ENCODE measurements at regions not wholly inside any gene's neighbourhood (a gene's known extent, or its start where the extent isn't known, plus 50 kb on each side); places are given as distances from the start of the nearest gene placed in this dataset.
A peak's percentile ranks its signal among the peaks of the same experiment; 100 is the strongest.

DNA sequence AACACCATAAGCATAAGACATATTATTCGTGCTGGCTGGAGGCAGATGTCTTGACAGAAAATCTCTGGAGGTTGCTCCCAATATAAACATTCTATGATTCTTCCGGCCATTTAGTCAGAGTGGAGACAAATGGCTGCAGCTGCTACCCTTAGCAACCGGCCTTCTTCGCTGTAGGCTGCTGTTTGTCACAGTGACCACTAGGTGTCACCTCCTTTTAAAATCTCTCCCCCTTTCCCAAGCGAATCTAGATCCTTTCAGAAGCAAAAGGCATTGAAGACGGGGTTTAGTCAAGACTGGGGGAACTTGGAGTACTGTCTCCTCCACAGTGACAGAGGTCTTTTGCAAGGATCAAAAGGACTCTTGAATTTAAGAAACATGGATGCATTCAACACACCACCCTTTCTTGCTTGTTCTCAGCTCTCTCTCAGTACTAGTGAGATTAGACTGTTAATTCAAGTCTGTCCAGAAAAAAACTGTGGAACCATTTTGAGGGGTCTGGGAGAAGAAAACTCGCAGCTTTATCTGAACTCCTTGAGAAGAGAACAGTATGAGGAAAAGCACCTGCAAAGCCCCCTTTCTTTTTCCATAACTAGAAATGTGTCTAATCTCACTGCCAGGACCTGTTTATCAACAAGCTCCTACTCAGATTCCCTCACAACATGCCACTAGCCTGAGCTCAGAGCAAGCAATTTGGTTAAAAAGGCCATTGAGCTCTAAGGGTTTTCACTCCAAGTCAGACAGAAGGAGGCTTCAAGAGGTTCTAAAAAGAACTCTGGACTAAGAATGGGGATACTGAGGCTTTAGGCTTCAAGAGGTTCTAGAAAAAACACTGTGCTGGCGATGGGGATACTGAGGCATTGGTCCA lies 408.3 kb upstream of the PLXNA2 start:
- TF ChIP-seq SP1 (IDR thresholded peaks at IDR 0.05) (no peak), SUZ12 (IDR thresholded peaks at IDR 0.05) (no peak), FOXA1 (IDR thresholded peaks at IDR 0.05) (no peak), FOXM1 (IDR thresholded peaks at IDR 0.05; ENCODE audit: borderline replicate concordance) (no peak), HDGF (IDR thresholded peaks at IDR 0.05; ENCODE audit: borderline replicate concordance) (no peak), FOXK2 (IDR thresholded peaks at IDR 0.05) (no peak)
- DNase-seq (ENCODE audit: extremely low spot score), result peak; percentile 77
- ChIA-PET POLR2A (no interaction called here), CTCF (interaction anchor here (0.6 to 1.8 kb wide), 4 partner anchors 196 to 849 kb away, joined by 3 to 9 read pairs (median 6); no protein-coding TSS in a partner anchor)

DNA sequence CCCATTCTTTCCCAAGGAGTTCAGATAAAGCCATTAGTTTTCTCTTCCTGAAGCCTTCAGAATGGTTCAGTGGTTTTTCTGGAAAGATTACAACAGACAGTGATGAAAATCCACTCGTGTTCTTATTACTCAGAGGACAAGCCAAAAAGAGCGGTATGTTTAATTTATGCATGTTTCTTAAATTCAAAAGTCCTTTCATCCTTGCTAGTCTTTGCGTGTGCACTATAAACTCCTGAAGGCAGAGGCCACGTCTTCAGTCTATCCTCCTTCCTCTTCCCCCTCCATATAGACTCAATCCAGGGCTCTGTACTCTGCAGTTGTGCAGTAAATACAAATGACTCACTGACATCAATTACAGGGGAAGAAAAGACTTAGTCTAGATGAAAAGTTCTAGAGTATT lies 409.2 kb upstream of the PLXNA2 start:
- TF ChIP-seq NFRKB (IDR thresholded peaks at IDR 0.05) (no peak), FOXA1 (IDR thresholded peaks at IDR 0.05) (no peak)
- ChIA-PET CTCF (interaction anchor here (0.8 to 1.8 kb wide), 3 partner anchors 112 to 554 kb away, joined by 3 to 9 read pairs (median 3); no protein-coding TSS in a partner anchor), POLR2A (no interaction called here)
- no peak for DNase-seq (ENCODE audit: extremely low spot score)

DNA sequence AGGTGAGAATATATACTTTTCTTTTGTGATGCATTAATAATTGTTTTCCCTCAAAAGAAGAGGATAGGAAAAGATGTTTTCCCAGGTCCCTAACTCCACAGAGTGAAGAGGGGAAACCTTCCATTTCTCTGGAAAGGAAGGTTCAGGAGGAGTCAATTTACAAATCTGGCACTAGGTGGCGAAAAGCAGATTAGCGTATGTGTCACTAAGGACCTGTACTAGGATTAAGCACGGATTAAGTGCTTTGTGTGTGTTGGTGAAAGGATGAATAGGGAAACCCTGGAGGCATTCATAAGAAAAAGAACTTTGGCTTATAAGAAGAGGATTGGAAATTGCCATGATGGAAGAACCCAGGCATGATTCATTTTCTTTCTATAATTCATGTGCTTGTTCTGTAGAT lies 410.1 kb upstream of the PLXNA2 start:
- ChIA-PET CTCF (interaction anchor here (0.8 to 1.0 kb wide), 2 partner anchors 113 to 553 kb away, joined by 3 read pairs; no protein-coding TSS in a partner anchor), POLR2A (no interaction called here)
- TF ChIP-seq ARNT (IDR thresholded peaks at IDR 0.05) (no peak), SUZ12 (IDR thresholded peaks at IDR 0.05) (no peak), NFRKB (IDR thresholded peaks at IDR 0.05) (no peak), FOXM1 (IDR thresholded peaks at IDR 0.05; ENCODE audit: borderline replicate concordance) (no peak), FOXA1 (IDR thresholded peaks at IDR 0.05) (no peak), SP1 (IDR thresholded peaks at IDR 0.05) (no peak), ZNF384 (IDR thresholded peaks at IDR 0.05) (no peak), BHLHE40 (IDR thresholded peaks at IDR 0.05; ENCODE audit: borderline replicate concordance) (no peak), LEF1 (IDR thresholded peaks at IDR 0.05; ENCODE audit: borderline replicate concordance) (no peak), FOXK2 (IDR thresholded peaks at IDR 0.05) (no peak), TARDBP (IDR thresholded peaks at IDR 0.05) (no peak), L3MBTL2 (conservative IDR thresholded peaks at IDR 0.05) (no peak), HDGF (IDR thresholded peaks at IDR 0.05; ENCODE audit: borderline replicate concordance) (no peak), CTBP1 (IDR thresholded peaks at IDR 0.05; ENCODE audit: borderline replicate concordance) (no peak), ELF4 (IDR thresholded peaks at IDR 0.05) (no peak)
- TF ChIP-seq, protein P1, sequence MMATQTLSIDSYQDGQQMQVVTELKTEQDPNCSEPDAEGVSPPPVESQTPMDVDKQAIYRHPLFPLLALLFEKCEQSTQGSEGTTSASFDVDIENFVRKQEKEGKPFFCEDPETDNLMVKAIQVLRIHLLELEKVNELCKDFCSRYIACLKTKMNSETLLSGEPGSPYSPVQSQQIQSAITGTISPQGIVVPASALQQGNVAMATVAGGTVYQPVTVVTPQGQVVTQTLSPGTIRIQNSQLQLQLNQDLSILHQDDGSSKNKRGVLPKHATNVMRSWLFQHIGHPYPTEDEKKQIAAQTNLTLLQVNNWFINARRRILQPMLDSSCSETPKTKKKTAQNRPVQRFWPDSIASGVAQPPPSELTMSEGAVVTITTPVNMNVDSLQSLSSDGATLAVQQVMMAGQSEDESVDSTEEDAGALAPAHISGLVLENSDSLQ (IDR thresholded peaks at IDR 0.05), result no peak
- peak; percentile 19 for DNase-seq (ENCODE audit: extremely low spot score)

DNA sequence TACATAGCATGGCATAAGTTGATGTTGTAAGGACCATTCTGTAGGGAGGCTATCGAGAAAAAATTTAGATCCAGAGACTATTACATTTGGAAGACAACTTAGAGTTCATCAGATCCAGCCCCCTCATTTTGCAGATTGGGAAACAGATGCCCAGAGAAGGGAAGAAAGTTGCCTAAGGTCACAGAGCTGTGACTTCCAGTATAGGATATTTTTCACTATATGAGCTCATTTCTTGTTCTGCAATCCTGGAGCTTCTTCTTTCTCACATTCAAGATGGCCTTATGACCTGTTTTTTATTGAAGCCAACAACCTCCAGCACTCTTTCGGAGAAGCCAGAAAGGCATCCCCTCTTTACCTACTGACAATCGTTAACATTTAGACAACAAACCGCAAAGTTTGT lies 421.8 kb upstream of the PLXNA2 start:
- POLR2A ChIA-PET, result no interaction called here
- CTCF ChIA-PET, result no interaction called here
- TF ChIP-seq, protein P1 (IDR thresholded peaks at IDR 0.05), result no peak
- TF ChIP-seq NFRKB (IDR thresholded peaks at IDR 0.05) (no peak), ELF4 (IDR thresholded peaks at IDR 0.05) (no peak)
- no peak for DNase-seq (ENCODE audit: extremely low spot score)

DNA sequence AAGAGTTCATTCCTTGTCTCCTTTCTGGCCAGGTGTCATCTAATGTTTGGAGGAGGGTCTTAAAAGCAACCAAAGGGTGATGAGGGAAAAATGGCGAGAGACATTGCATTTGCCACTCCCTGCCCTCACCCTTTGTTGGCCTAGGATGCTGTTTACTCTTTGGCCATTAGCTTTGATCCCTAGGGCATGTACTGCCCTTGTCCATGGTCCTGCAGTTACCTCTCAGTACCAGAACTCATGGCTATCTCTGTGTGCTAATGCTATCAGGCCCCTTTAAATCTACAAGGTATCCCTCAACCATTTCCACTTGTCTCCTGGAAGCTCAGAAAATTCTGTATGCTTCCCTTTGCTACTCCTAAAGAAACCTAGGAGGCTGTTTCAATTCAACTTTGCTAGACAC lies 424.8 kb upstream of the PLXNA2 start:
- TF ChIP-seq TARDBP (IDR thresholded peaks at IDR 0.05), result no peak
- TF ChIP-seq FOXM1 (IDR thresholded peaks at IDR 0.05; ENCODE audit: borderline replicate concordance), result no peak
- TF ChIP-seq NFRKB (IDR thresholded peaks at IDR 0.05), result no peak
- TF ChIP-seq, protein P1 (IDR thresholded peaks at IDR 0.05), result no peak
- TF ChIP-seq HDGF (IDR thresholded peaks at IDR 0.05; ENCODE audit: borderline replicate concordance), result no peak
- no peak for TF ChIP-seq SP1 (IDR thresholded peaks at IDR 0.05)
- no peak for TF ChIP-seq BHLHE40 (IDR thresholded peaks at IDR 0.05; ENCODE audit: borderline replicate concordance)
- no peak for TF ChIP-seq ZNF384 (IDR thresholded peaks at IDR 0.05)
- no peak for TF ChIP-seq FOXA1 (IDR thresholded peaks at IDR 0.05)
- no peak for TF ChIP-seq LEF1 (IDR thresholded peaks at IDR 0.05; ENCODE audit: borderline replicate concordance)
- TF ChIP-seq FOXK2 (IDR thresholded peaks at IDR 0.05), result no peak
- no peak for TF ChIP-seq CTBP1 (IDR thresholded peaks at IDR 0.05; ENCODE audit: borderline replicate concordance)
- ChIA-PET CTCF (no interaction called here), POLR2A (no interaction called here)
- no peak for DNase-seq (ENCODE audit: extremely low spot score)

DNA sequence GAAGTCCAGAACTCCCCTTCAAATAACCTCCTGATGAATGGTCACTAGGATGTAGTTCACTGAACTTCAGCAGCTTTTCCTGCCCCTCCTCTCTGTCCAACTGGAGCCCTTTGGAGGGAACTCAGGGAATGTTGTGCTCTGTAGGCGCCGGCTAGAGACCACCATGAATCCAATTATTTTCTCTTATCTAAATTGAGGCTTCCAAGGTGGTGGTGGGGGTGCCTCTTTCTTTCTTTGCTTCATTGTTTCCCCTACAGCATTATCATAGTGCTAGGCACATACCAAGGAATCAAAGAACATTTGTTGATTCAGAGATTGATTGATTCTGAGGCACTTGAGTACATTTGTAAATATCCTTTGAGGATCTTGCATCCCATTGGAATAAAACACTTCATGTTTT lies 426.6 kb upstream of the PLXNA2 start:
- POLR2A ChIA-PET, result no interaction called here
- CTCF ChIA-PET, result no interaction called here
- TF ChIP-seq BHLHE40 (IDR thresholded peaks at IDR 0.05; ENCODE audit: borderline replicate concordance) (no peak), FOXK2 (IDR thresholded peaks at IDR 0.05) (no peak), SP1 (IDR thresholded peaks at IDR 0.05) (no peak), HDGF (IDR thresholded peaks at IDR 0.05; ENCODE audit: borderline replicate concordance) (no peak), TARDBP (IDR thresholded peaks at IDR 0.05) (no peak), ARNT (IDR thresholded peaks at IDR 0.05) (no peak), L3MBTL2 (conservative IDR thresholded peaks at IDR 0.05) (no peak), CTBP1 (IDR thresholded peaks at IDR 0.05; ENCODE audit: borderline replicate concordance) (no peak), FOXA1 (IDR thresholded peaks at IDR 0.05) (no peak), NFRKB (IDR thresholded peaks at IDR 0.05) (no peak), ZNF384 (IDR thresholded peaks at IDR 0.05) (no peak), FOXM1 (IDR thresholded peaks at IDR 0.05; ENCODE audit: borderline replicate concordance) (no peak), SUZ12 (IDR thresholded peaks at IDR 0.05) (no peak), LEF1 (IDR thresholded peaks at IDR 0.05; ENCODE audit: borderline replicate concordance) (no peak), ELF4 (IDR thresholded peaks at IDR 0.05) (no peak)
- TF ChIP-seq, protein P1 (IDR thresholded peaks at IDR 0.05), result no peak
- no peak for DNase-seq (ENCODE audit: extremely low spot score)
